HL-60 (cell line): ENCODE measurements at regions not wholly inside any gene's neighbourhood (a gene's known extent, or its start where the extent isn't known, plus 50 kb on each side); places are given as distances from the start of the nearest gene placed in this dataset.

Experiments used
- DNase-seq, 2 experiments: peaks; one replicate each; pipeline ENCODE4 v3.0.0-alpha.2; 2010 to 2020; ENCODE audit warnings: low read depth in 1 of 2, low spot score in 1 of 2
- H3K27ac ChIP-seq: fragments of 250-450 bp; sonication (Bioruptor Pico); replicated peaks from 2 replicates; pipeline ENCODE4 v1.5.1; 2020; ENCODE audit warnings: mild to moderate bottlenecking, moderate library complexity
- H3K27me3 ChIP-seq: fragments of 250-450 bp; sonication (Bioruptor Pico); 2 replicates; pipeline ENCODE4 v1.5.1; 2021; ENCODE audit warnings: mild to moderate bottlenecking, moderate library complexity; ENCODE audit not compliant: insufficient read depth, poor library complexity, severe bottlenecking
- H3K4me3 ChIP-seq: replicated peaks from 2 replicates; pipeline ENCODE4 v1.5.1; 2011; ENCODE audit warnings: mild to moderate bottlenecking, control low read depth, low read length; ENCODE audit not compliant: insufficient read depth
- CTCF ChIP-seq: IDR thresholded peaks from one replicate; pipeline ENCODE4 v1.5.1; 2011; ENCODE audit warnings: low read length, control low read depth, inconsistent platforms; ENCODE audit not compliant: insufficient read depth
- GABPA ChIP-seq: IDR thresholded peaks from 2 replicates; pipeline ENCODE4 v1.6.1; 2012; ENCODE audit warnings: low read depth
- POLR2AphosphoS5 ChIP-seq: IDR thresholded peaks from 2 replicates; pipeline ENCODE4 v1.6.1; 2012; ENCODE audit warnings: low read depth
- REST ChIP-seq: IDR thresholded peaks from 2 replicates; pipeline ENCODE4 v1.6.1; 2012; ENCODE audit warnings: low read depth; ENCODE audit not compliant: insufficient replicate concordance
- SPI1 ChIP-seq: IDR thresholded peaks from 2 replicates; pipeline ENCODE4 v1.6.1; 2012; ENCODE audit warnings: low read depth, mild to moderate bottlenecking, borderline replicate concordance

- H3K27ac ChIP-seq: no peak overlapping the region
These were observed 95.5 kb downstream of the RPS24 start for GRCh38 chr10:78129211-78129610.

GRCh38 chr10:78130966-78131710 is 97.5 kb downstream of the RPS24 start:
- DNase-seq: no peak

More at GRCh38 chr10:78129211-78129610, 95.5 kb downstream of the RPS24 start:
- no peak for DNase-seq
- TF ChIP-seq POLR2AphosphoS5 (no peak), GABPA (no peak), SPI1 (no peak), CTCF (no peak), REST (no peak)
- Histone ChIP-seq H3K27me3 (no peaks in the 10 kb centered on the region), H3K4me3 (no peak overlapping the region)

More at GRCh38 chr10:78130966-78131710, 97.5 kb downstream of the RPS24 start:
- TF ChIP-seq SPI1: no peak
- no peak for TF ChIP-seq GABPA
- no peak for TF ChIP-seq REST
- no peak for TF ChIP-seq CTCF
- no peak for TF ChIP-seq POLR2AphosphoS5
- Histone ChIP-seq H3K4me3 (no peak overlapping the region), H3K27me3 (no peaks in the 10 kb centered on the region), H3K27ac (no peak overlapping the region)
